ENCODE measurements at regions not wholly inside any gene's neighbourhood (a gene's known extent, or its start where the extent isn't known, plus 50 kb on each side); places are given as distances from the start of the nearest gene placed in this dataset.

DNA sequence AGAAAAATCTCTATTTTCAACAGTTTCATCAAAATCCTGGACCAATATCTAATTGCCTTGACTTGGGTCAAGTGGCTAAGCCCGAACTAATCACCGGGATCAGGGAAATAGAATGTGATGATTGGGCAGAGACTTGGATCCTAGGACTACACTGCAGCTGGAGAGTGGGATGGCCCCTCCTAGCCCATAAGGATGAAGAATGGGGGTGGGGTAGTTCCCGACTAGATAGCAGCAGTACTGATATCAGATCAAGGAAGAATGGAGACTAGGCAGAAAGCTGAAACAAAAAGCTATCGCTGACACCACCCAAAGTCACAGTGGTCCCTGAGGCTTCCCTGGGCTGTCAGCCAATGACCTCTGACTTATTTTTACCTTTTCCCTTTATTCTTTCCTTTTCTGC is 160.4 kb upstream of the PHYHIPL start:
- TF ChIP-seq POLR2AphosphoS5 (IDR thresholded peaks at IDR 0.05) (no peak), EP300 (IDR thresholded peaks at IDR 0.05) (no peak)
- TF ChIP-seq, protein P1, sequence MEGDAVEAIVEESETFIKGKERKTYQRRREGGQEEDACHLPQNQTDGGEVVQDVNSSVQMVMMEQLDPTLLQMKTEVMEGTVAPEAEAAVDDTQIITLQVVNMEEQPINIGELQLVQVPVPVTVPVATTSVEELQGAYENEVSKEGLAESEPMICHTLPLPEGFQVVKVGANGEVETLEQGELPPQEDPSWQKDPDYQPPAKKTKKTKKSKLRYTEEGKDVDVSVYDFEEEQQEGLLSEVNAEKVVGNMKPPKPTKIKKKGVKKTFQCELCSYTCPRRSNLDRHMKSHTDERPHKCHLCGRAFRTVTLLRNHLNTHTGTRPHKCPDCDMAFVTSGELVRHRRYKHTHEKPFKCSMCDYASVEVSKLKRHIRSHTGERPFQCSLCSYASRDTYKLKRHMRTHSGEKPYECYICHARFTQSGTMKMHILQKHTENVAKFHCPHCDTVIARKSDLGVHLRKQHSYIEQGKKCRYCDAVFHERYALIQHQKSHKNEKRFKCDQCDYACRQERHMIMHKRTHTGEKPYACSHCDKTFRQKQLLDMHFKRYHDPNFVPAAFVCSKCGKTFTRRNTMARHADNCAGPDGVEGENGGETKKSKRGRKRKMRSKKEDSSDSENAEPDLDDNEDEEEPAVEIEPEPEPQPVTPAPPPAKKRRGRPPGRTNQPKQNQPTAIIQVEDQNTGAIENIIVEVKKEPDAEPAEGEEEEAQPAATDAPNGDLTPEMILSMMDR (IDR thresholded peaks at IDR 0.05) = no peak

Data from suprapubic skin (tissue), 4 donors.